Lung (tissue), 11 donors: ENCODE measurements at regions not wholly inside any gene's neighbourhood (a gene's known extent, or its start where the extent isn't known, plus 50 kb on each side); places are given as distances from the start of the nearest gene placed in this dataset.

Source experiments
- ATAC-seq: fragments of 200-7000 bp; cut with Tn5 transposase; one replicate; pipeline ENCODE4 v1.9.1; 2020; ENCODE audit warnings: moderate number of reproducible peaks; ENCODE audit not compliant: insufficient read depth, low FRiP score
- DNase-seq, 3 donors: peaks; one replicate each; pipeline ENCODE4 v3.0.0-alpha.2; 2013 to 2017
- H3K27ac ChIP-seq, 2 donors: one replicate each; pipeline ENCODE4 v1.5.1; 2013; ENCODE audit warnings: mild to moderate bottlenecking in 2 of 2, moderate library complexity in 2 of 2, control low read depth in 1 of 2, inconsistent platforms in 1 of 2, low read depth in 1 of 2, low read length in 1 of 2
- H3K27me3 ChIP-seq, 3 donors: one replicate each; pipeline ENCODE4 v1.5.1; 2013; ENCODE audit warnings: low read length in 2 of 3; ENCODE audit not compliant: control insufficient read depth in 3 of 3, insufficient read depth in 3 of 3
- H3K36me3 ChIP-seq, 4 donors: one replicate each; pipeline ENCODE4 v1.5.1; 2013; ENCODE audit warnings: low read length in 4 of 4, mild to moderate bottlenecking in 1 of 4, moderate library complexity in 1 of 4; ENCODE audit not compliant: control insufficient read depth in 4 of 4, insufficient read depth in 4 of 4
- H3K4me1 ChIP-seq, 5 donors: one replicate each; pipeline ENCODE4 v1.5.1; 2013; ENCODE audit warnings: low read length in 5 of 5, mild to moderate bottlenecking in 2 of 5, moderate library complexity in 1 of 5; ENCODE audit not compliant: control insufficient read depth in 5 of 5, insufficient read depth in 5 of 5
- H3K4me3 ChIP-seq: one replicate; pipeline ENCODE4 v1.5.1; 2013; ENCODE audit warnings: mild to moderate bottlenecking, control low read depth, moderate library complexity
- H3K9ac ChIP-seq, 2 donors: one replicate each; pipeline ENCODE4 v1.5.1; 2013; ENCODE audit warnings: low read length in 2 of 2, control low read depth in 1 of 2; ENCODE audit not compliant: insufficient read depth in 1 of 2
- H3K9me3 ChIP-seq, 4 donors: one replicate each; pipeline ENCODE4 v1.5.1; 2013; ENCODE audit warnings: low read length in 3 of 4, mild to moderate bottlenecking in 1 of 4, moderate library complexity in 1 of 4; ENCODE audit not compliant: control insufficient read depth in 4 of 4, insufficient read depth in 3 of 4
- CTCF ChIP-seq: IDR thresholded peaks from 2 replicates; pipeline ENCODE4 v1.5.1; 2012; ENCODE audit warnings: mild to moderate bottlenecking; ENCODE audit errors: control extremely low read depth, extremely low read depth
- WGBS, 2 donors: extraction: QIAGEN DNeasy Blood & Tissue Kit; methylation state at CpG; one replicate each; pipeline ENCODE4 v1.1.7; 2013; 5-methylcytosine and 5-hydroxymethylcytosine counted together
- donor health status: control.
- donor health status: control.
- donor health status: Bipolar disorder and iron deficiency.
- donor health status: healthy.
- donor health status: DM: yes; HTN: yes; CAD: no.

DNA sequence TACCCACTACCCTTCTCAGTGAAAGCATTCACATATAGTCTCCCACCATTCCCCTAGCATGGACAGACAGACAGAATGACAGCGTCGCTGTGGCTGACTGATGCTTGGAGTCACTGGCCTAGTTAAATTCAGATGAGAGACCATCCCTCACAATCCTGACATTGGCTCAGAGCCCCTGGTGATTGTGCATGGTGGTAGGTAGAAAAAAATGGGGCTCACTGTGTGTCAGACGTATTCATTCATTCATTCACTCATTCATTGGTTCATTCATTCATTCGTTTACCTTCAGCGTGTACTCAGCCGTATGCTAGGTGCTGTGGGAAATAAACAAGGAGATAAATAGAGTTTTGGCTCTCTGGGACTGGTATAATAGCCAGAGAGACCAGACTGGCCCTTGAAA lies 73.6 kb upstream of the CALM2 start:
- ATAC-seq: no peak
- Histone ChIP-seq H3K9ac (no peak overlapping the region), H3K36me3 (no peaks in the 10 kb centered on the region), H3K4me3 (no peak overlapping the region), H3K27ac (no peak overlapping the region), H3K9me3 (no peaks in the 10 kb centered on the region), H3K4me1 (no peaks in the 10 kb centered on the region), H3K27me3 (no peaks in the 10 kb centered on the region)
- 94 to 95% methylated on average over 6 of the region's 6 CpGs for WGBS, 2 donors
- TF ChIP-seq CTCF: no peak
- DNase-seq: no peak

DNA sequence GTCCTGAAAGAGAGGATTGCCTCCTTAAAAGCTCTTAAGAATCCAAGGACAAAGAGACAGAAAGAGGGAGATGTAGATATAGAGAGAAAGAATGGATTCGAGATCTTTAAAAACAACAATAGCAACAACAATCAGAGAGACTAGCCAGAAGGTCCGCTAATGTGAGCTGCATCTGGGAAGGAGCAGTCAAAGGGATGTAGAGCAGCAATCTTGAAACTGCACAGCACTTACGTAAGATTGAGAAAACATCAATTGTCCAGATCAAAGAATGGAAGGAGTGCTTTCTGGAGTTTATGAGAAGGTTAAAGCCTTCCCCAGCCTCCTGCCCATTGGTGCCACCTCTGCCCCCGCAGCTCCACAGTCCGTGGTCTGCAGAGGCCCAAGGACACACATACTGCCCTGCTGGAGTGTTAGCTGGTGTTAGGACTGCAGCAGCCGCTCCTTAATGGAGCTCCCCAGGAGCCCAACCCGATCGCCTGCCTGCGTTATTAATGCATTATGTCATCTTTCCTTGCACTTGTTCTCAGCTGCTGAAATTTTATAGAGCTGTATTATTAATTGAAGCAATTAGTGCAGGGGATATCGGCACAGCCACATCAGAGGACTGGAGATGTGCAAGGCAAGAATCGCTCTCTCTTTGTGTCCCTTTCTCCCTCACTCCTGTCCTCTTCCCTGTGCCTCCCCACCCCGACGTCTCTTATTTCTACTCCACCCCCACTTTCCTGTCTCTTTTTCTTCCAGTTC lies 73.0 kb upstream of the CALM2 start:
- Histone ChIP-seq H3K27me3 (no peaks in the 10 kb centered on the region), H3K4me3 (no peak overlapping the region), H3K36me3 (no peaks in the 10 kb centered on the region), H3K4me1 (no peaks in the 10 kb centered on the region), H3K9ac (no peak overlapping the region), H3K9me3 (no peaks in the 10 kb centered on the region), H3K27ac (no peak overlapping the region)
- TF ChIP-seq CTCF: no peak
- ATAC-seq: no peak
- DNase-seq: no peak
- WGBS, 2 donors: 78 to 81% methylated on average over 13 of the region's 13 CpGs

DNA sequence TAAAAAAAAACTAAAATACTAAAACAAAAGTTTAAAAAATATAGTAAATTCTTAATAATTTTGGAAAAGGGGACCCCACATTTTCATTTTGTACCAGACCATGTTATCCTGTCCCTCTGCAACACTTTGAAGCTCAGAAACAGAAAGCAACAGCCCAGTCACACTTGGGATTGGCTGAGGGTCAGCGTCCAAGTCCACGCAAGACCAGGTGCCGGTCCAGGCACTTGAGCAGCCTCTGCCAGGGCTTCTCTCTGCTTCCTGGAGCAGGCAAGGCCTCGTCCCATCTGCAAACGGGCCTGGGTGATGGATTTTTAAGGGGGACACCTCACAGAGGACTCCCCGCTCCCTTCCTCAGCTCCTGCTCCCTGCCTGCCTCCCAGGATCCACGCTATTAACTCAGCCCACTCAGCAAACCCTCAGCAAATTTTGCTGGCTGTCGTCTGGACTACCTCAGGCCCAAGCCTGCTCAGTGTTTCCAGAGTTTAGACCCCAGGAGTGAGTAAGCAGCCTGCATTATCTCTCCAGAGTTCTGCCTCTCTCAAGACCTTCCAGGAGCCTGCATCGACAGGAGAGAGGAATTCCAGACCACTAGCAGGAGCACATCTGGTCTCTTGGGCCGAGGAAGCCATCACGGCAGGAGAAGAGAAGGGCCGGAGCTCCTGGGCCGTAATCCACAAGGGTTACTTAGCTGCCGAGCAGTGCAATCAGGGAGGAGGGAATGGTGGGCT lies 67.4 kb upstream of the CALM2 start:
- Histone ChIP-seq H3K4me3 (no peak overlapping the region), H3K27ac (no peak overlapping the region), H3K9me3 (no peaks in the 10 kb centered on the region), H3K9ac (no peak overlapping the region), H3K27me3 (no peaks in the 10 kb centered on the region), H3K4me1 (no peaks in the 10 kb centered on the region), H3K36me3 (no peaks in the 10 kb centered on the region)
- ATAC-seq (no peak), DNase-seq (no peak)
- WGBS, 2 donors: 85 to 89% methylated on average over 14 of the region's 14 CpGs
- TF ChIP-seq CTCF: no peak
